ENCODE measurements at regions not wholly inside any gene's neighbourhood (a gene's known extent, or its start where the extent isn't known, plus 50 kb on each side); places are given as distances from the start of the nearest gene placed in this dataset.

DNA sequence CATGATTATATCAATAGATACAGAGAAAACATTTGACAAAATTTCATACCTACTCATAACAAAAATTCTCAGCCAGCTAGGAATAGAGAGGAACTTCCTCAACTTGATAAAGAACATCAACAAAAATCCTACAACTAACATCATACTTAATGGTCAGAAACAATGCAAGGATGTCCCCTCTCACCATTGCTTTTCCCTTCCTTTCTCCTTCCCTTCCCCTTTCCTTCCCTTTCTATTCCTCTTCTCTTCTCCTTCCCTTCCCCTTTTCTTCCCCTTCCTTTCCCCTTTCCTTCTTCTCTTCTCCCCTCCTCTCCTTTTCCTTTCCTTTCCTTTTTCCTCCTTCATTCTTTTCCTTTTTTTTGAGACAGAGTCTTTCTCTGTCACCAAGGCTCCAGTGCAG is 418.3 kb upstream of the B3GAT1 start:
- no peak overlapping the region for H3K27ac Mint-ChIP-seq
- peaks cover 0 to 18% (median 10%) of the 10 kb centered on the region in 5 donors for H3K27me3 Mint-ChIP-seq

DNA sequence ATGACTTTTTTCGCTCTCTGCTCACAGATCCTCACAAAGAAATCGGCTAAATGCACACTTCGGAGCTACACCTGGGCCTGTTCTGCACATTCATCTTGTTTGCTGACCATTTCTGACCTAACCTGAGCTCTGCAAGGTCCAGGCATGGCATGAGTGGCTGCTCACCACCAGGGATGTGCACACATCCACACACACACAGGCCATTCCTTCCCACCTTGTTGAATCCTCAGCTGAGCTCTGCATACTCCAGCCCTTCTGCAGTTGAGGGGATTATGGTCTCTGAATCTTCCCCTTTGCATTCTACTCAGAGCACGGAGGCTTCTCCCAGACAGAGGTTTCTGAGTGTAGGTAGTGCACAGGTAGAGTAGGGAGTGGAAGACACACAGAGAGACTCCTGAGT is 411.9 kb upstream of the B3GAT1 start:
- peaks cover 5 to 37% (median 17%) of the 10 kb centered on the region in 5 donors for H3K27me3 Mint-ChIP-seq
- no peaks in the 10 kb centered on the region for H3K9me3 Mint-ChIP-seq
- POLR2A ChIA-PET, result no interaction called here
- no peak overlapping the region for H3K4me3 Mint-ChIP-seq
- H3K36me3 Mint-ChIP-seq, result no peaks in the 10 kb centered on the region
- ATAC-seq (no peak), DNase-seq (no peak)
- H3K4me1 Mint-ChIP-seq, result no peaks in the 10 kb centered on the region
- H3K27ac Mint-ChIP-seq, result no peak overlapping the region

More for the DNA sequence above, 418.3 kb upstream of the B3GAT1 start:
- Mint-ChIP-seq H3K36me3 (peaks cover 0 to 5% (median 0%) of the 10 kb centered on the region in 3 donors), H3K4me1 (no peaks in the 10 kb centered on the region), H3K9me3 (peaks cover 4 to 26% (median 12%) of the 10 kb centered on the region in 9 donors), H3K4me3 (no peak overlapping the region)
- POLR2A ChIA-PET, result no interaction called here
- DNase-seq, result no peak
- ATAC-seq, result no peak

DNA sequence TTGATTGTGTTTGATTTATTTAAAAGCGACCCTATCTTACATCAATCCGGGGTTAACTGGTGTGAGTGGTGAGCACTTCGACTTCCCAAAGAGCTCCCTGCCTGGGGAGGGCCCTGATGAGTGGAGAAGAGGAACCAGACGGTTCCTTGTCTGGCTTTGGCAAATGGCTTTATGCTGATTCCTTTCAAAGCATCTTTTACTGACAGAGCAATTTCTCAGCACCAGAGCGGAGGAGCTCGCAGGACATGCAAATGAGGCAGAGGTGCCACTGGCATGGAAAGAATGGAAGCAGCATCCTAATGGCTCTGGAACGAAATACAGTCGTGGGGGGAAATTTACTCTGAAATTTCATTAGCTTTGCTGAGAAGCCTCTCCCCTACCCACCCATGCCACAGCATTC is 410.9 kb upstream of the B3GAT1 start:
- H3K27ac Mint-ChIP-seq, result no peak overlapping the region
- ATAC-seq (no peak), DNase-seq (no peak)
- H3K9me3 Mint-ChIP-seq, result no peaks in the 10 kb centered on the region
- H3K4me1 Mint-ChIP-seq, result no peaks in the 10 kb centered on the region
- peaks cover 11 to 48% (median 28%) of the 10 kb centered on the region in 5 donors for H3K27me3 Mint-ChIP-seq
- no peak overlapping the region for H3K4me3 Mint-ChIP-seq
- H3K36me3 Mint-ChIP-seq, result no peaks in the 10 kb centered on the region
- POLR2A ChIA-PET, result no interaction called here

DNA sequence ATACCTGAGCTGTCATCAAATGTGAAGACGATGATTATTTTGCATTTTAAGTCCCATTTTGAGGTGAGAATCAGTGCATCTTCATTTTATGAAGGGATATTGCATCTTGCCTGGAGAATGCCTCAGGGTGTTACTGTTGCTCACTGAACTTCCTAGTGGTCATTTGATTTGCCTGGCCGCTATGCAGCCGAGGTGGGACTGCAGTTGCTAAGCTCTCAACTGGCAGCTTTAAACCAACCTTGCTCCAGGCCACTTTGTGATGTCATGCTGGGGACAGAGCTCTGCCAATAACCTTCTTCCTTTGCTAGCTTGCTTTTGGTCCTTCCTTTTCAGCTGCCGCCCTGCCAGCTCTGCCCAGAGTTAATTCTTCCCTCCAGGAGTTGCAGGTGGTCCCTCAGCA is 409.4 kb upstream of the B3GAT1 start:
- ATAC-seq (no peak), DNase-seq (no peak)
- H3K4me1 Mint-ChIP-seq, result no peaks in the 10 kb centered on the region
- POLR2A ChIA-PET, result no interaction called here
- H3K4me3 Mint-ChIP-seq, result no peak overlapping the region
- no peaks in the 10 kb centered on the region for H3K9me3 Mint-ChIP-seq
- H3K27me3 Mint-ChIP-seq, result peaks cover 11 to 51% (median 29%) of the 10 kb centered on the region in 5 donors
- H3K36me3 Mint-ChIP-seq, result no peaks in the 10 kb centered on the region
- H3K27ac Mint-ChIP-seq, result no peak overlapping the region

DNA sequence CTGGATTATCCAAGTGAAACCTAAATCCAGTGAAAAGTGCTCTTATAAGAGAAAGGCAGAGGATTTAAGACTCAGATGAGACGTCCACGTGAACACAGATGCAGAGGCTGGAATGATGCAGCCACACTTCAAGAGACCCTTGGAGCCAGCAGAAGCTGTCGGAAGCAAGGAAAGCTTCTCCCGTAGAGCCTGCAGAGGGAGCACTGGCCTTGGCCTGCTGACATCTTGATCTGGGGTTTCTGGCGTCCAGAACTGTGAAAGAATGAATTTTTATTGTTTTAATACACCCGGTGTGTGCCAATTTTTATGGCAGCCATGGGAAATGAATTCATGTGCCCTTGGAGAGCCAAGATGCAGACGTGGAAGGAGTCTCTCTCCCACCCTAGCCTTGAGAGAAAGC is 407.0 kb upstream of the B3GAT1 start:
- H3K27ac Mint-ChIP-seq, result no peak overlapping the region
- H3K36me3 Mint-ChIP-seq, result no peaks in the 10 kb centered on the region
- DNase-seq, result no peak
- peaks cover 11 to 60% (median 30%) of the 10 kb centered on the region in 5 donors for H3K27me3 Mint-ChIP-seq
- no peak overlapping the region for H3K4me3 Mint-ChIP-seq
- H3K4me1 Mint-ChIP-seq, result no peaks in the 10 kb centered on the region
- POLR2A ChIA-PET, result no interaction called here
- ATAC-seq, result no peak
- no peaks in the 10 kb centered on the region for H3K9me3 Mint-ChIP-seq

DNA sequence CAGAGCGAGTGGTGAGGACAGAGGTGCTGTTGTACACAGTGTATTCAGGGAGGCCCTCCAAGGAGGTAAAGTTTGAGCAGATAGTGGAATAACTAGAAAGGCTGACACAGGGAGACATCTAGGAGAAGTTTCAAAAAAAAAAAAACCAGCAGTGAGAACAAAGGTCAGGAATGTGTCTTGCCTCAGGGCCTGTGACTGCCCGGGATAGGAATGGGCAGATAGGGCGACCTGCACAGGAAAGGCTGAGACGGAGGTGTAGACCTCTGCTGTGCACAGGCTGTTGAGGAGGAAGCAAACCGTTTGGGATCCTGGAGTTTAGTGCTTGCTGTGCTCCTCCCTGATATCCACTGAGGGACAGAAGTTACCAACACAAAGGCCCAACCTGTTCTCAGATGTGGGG is 406.5 kb upstream of the B3GAT1 start:
- POLR2A ChIA-PET, result no interaction called here
- peak overlapping the region in 1 of 10 donors; percentile 20 for H3K27ac Mint-ChIP-seq
- ATAC-seq (no peak), DNase-seq (no peak)
- no peaks in the 10 kb centered on the region for H3K36me3 Mint-ChIP-seq
- H3K4me3 Mint-ChIP-seq, result no peak overlapping the region
- no peaks in the 10 kb centered on the region for H3K4me1 Mint-ChIP-seq
- H3K9me3 Mint-ChIP-seq, result no peaks in the 10 kb centered on the region
- peaks cover 9 to 60% (median 26%) of the 10 kb centered on the region in 5 donors for H3K27me3 Mint-ChIP-seq

DNA sequence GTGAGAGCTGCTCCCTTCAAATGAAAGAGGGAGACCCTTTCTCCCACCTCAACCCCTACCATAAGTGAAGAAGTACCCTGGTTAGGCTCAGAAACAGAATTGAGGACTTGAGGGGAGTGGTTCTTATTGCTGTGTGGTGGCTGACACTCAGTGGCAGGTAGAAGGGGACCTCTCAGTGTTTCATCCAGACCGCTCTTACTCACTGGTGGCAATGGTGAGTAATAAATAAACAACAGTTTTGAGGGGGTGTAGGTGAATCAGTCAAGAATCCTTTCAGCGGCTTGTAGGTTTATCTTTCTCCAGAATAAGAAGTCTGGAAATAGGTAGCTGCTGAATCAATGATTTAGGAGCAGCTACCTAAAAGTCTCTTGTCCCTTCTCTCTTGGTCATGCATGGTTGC is 403.4 kb upstream of the B3GAT1 start:
- Mint-ChIP-seq H3K27ac (no peak overlapping the region), H3K36me3 (no peaks in the 10 kb centered on the region), H3K9me3 (no peaks in the 10 kb centered on the region), H3K4me3 (no peak overlapping the region), H3K27me3 (peaks cover 11 to 40% (median 29%) of the 10 kb centered on the region in 5 donors), H3K4me1 (no peaks in the 10 kb centered on the region)
- DNase-seq (no peak), ATAC-seq (no peak)
- POLR2A ChIA-PET, result no interaction called here

DNA sequence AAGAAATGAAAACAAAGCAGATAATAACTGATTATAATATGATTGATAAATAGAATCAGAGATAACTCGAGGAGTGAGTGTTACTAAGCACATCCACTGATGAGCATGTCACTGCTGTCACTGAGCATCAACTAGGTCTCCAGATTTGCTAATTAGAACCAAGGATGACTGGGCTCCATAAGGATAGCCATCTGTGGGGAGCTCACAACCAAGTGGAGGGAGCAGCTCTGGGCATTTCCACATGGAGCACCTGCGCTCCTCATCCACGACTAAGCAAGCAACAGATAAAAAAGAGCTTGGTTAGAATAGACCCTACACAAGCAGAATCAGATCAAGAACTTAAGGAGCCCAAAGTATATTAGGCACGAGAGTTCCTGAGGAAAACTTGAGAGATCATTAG is 396.0 kb upstream of the B3GAT1 start:
- ATAC-seq (no peak), DNase-seq (no peak)
- Mint-ChIP-seq H3K4me1 (no peaks in the 10 kb centered on the region), H3K4me3 (no peak overlapping the region), H3K36me3 (no peaks in the 10 kb centered on the region), H3K27me3 (peaks cover 13 to 37% (median 22%) of the 10 kb centered on the region in 5 donors), H3K9me3 (no peaks in the 10 kb centered on the region), H3K27ac (no peak overlapping the region)
- POLR2A ChIA-PET, result no interaction called here

DNA sequence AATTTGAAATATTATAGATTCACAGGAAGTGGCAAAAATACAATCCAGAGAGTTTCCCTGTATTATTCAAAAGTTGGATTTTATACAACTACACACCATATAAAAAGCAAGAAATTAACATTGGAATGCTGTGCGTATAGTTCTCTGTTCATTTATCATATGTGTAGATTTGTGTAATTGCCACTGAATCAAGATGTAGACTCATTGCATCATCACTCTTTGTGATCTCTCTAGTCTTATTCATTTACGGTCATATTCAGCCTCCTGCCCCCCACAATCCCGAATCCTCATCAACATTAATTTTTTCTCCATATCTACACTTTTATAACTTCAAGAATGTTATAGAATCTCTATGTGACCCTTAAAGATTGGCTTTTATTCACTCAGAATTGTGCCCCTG is 390.6 kb upstream of the B3GAT1 start:
- Mint-ChIP-seq H3K9me3 (no peaks in the 10 kb centered on the region), H3K4me1 (peaks cover 0 to 1% (median 0%) of the 10 kb centered on the region in 4 donors), H3K27me3 (peaks cover 15 to 64% (median 41%) of the 10 kb centered on the region in 5 donors), H3K36me3 (no peaks in the 10 kb centered on the region), H3K4me3 (no peak overlapping the region), H3K27ac (no peak overlapping the region)
- ATAC-seq (no peak), DNase-seq (no peak)
- POLR2A ChIA-PET, result no interaction called here

DNA sequence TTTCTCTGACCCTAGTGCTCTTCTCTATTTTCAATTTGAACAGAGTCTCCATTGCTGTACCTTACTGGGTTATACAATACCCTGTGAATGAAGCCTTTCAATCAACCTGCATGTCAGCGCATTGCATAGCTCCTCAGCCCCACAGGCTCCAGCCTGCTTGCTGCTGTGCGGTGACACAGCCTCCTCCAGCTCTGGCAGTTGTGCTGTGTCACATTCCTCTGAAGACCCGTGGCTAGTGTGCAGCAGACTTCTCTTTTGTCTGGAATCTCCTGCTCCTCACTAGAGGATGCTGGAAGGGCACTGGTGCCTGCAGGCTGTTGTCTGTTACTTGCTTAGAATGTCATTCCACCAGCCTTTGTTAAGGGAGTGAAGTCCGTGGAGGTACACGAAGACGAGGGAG is 390.1 kb upstream of the B3GAT1 start:
- ATAC-seq (no peak), DNase-seq (no peak)
- Mint-ChIP-seq H3K27ac (no peak overlapping the region), H3K36me3 (no peaks in the 10 kb centered on the region), H3K9me3 (no peaks in the 10 kb centered on the region), H3K27me3 (peaks cover 13 to 59% (median 40%) of the 10 kb centered on the region in 5 donors), H3K4me1 (peaks cover 0 to 1% (median 0%) of the 10 kb centered on the region in 4 donors), H3K4me3 (no peak overlapping the region)
- POLR2A ChIA-PET, result no interaction called here

DNA sequence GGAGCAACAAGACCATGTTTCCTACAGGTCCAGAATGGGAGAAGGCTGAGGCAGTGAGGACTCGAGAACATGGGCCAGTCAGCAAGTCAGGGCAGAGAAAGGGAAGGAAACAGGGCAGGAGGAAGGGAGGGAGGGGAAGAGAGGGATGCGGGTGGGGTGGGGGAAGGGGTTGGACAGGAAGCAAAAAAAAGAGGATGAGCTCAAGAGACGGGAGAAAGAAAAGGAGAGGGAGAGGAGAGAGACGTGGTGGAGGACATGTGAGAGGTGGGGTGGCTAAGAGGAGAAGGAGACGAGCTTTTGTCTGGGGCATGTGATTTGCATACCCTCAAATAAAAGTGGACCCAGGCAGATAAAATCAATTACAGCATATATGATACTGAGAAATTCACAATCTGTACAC is 389.5 kb upstream of the B3GAT1 start:
- peaks cover 15 to 54% (median 35%) of the 10 kb centered on the region in 5 donors for H3K27me3 Mint-ChIP-seq

DNA sequence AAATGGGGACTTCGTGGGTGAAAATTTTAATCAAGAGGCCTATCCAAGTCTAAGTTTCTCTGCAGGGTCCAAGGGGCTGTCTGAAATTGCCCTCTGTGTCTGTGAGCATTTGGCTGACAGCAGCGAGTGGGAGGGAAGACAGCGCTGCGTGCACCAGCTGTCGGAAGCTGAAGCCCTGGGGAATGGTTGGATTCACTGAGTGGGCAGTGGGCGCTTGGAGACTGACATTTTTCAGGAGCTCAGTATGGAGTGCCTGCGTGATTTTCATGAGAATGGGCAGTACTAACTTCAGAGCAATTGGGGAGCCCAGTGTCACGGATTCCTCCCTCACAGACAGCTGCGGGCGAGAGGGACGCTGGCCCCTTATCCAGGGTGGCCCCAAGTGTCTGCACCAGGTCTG is 388.8 kb upstream of the B3GAT1 start:
- DNase-seq, result no peak
- Mint-ChIP-seq H3K4me3 (no peak overlapping the region), H3K9me3 (no peaks in the 10 kb centered on the region), H3K4me1 (peaks cover 0 to 1% (median 0%) of the 10 kb centered on the region in 4 donors), H3K36me3 (no peaks in the 10 kb centered on the region), H3K27ac (no peak overlapping the region), H3K27me3 (peaks cover 15 to 46% (median 29%) of the 10 kb centered on the region in 5 donors)
- POLR2A ChIA-PET, result no interaction called here
- ATAC-seq, result no peak

More for the DNA sequence above, 389.5 kb upstream of the B3GAT1 start:
- ATAC-seq (no peak), DNase-seq (no peak)
- Mint-ChIP-seq H3K4me1 (peaks cover 0 to 1% (median 0%) of the 10 kb centered on the region in 4 donors), H3K4me3 (no peak overlapping the region), H3K9me3 (no peaks in the 10 kb centered on the region), H3K36me3 (no peaks in the 10 kb centered on the region), H3K27ac (no peak overlapping the region)
- POLR2A ChIA-PET, result no interaction called here

DNA sequence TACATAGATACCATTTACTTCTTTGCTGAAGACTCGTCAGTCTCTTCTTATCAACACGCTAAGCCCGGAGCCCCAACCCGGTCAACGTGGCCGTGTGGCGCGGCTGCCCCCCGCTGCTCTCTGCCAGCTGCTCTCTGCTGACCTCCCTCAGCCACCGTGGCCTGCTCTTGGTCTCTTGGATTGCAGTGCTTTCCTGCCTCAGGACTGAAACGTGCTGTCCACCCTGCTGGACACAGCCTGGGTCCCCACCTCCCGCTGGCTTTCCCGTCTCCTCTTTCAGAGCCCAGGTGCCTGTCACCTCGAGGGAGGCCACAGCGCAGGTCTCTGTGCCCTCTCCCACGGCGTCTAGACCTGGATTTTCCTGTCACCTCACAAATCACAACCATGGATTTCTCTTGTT is 388.1 kb upstream of the B3GAT1 start:
- ATAC-seq (no peak), DNase-seq (no peak)

DNA sequence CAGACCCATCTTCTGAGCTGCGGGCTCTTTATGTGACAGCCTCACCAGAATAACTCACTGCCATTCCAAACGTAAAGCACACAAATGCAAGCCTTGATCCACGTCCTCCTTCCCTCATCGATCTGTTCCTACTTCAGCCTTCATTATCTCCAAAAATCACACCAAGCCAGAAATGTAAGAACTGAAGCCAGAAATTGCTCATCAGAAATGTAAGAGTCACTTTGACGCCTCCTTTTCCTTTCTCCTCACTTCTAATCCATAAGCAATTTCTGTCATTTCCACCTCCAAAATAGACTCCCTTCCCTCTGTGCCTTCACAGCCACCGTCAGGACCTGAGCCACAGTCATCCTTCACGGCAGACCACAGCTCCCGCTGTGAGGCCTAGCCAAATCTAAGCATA is 387.3 kb upstream of the B3GAT1 start:
- peaks cover 0 to 1% (median 0%) of the 10 kb centered on the region in 4 donors for H3K4me1 Mint-ChIP-seq
- no peak overlapping the region for H3K4me3 Mint-ChIP-seq
- ATAC-seq, result no peak
- H3K9me3 Mint-ChIP-seq, result no peaks in the 10 kb centered on the region
- H3K27ac Mint-ChIP-seq, result no peak overlapping the region
- no peaks in the 10 kb centered on the region for H3K36me3 Mint-ChIP-seq
- no peak for DNase-seq
- H3K27me3 Mint-ChIP-seq, result peaks cover 12 to 36% (median 27%) of the 10 kb centered on the region in 5 donors
- POLR2A ChIA-PET, result no interaction called here

More for the DNA sequence above, 388.1 kb upstream of the B3GAT1 start:
- POLR2A ChIA-PET, result no interaction called here
- Mint-ChIP-seq H3K27ac (no peak overlapping the region), H3K9me3 (no peaks in the 10 kb centered on the region), H3K36me3 (no peaks in the 10 kb centered on the region), H3K4me3 (no peak overlapping the region), H3K4me1 (peaks cover 0 to 1% (median 0%) of the 10 kb centered on the region in 4 donors), H3K27me3 (peaks cover 15 to 39% (median 30%) of the 10 kb centered on the region in 5 donors)
